ENCODE measurements at regions not wholly inside any gene's neighbourhood (a gene's known extent, or its start where the extent isn't known, plus 50 kb on each side); places are given as distances from the start of the nearest gene placed in this dataset.
A peak's percentile ranks its signal among the peaks of the same experiment; 100 is the strongest.

- Mint-ChIP-seq H3K4me3 (no peak overlapping the region), H3K9me3 (peaks cover 3% of the 10 kb centered on the region), H3K36me3 (no peaks in the 10 kb centered on the region), H3K27me3 (peaks cover 39% of the 10 kb centered on the region), H3K27ac (no peak overlapping the region), H3K4me1 (no peaks in the 10 kb centered on the region)
- POLR2A ChIA-PET: no interaction called here
- no peak for DNase-seq
- ATAC-seq (ENCODE audit: low read depth): no peak
Measured at GRCh38 chr2:12841021-12841420, 124.3 kb downstream of the TRIB2 start.

GRCh38 chr2:12842917-12843316 lies 126.2 kb downstream of the TRIB2 start:
- DNase-seq (no peak), ATAC-seq (ENCODE audit: low read depth) (no peak)
- Mint-ChIP-seq H3K4me1 (no peaks in the 10 kb centered on the region), H3K27ac (no peak overlapping the region), H3K36me3 (no peaks in the 10 kb centered on the region), H3K4me3 (no peak overlapping the region), H3K27me3 (peaks cover 38% of the 10 kb centered on the region), H3K9me3 (peaks cover 3% of the 10 kb centered on the region)
- POLR2A ChIA-PET: no interaction called here

GRCh38 chr2:12844511-12844910 lies 127.8 kb downstream of the TRIB2 start:
- no peaks in the 10 kb centered on the region for H3K36me3 Mint-ChIP-seq
- ATAC-seq (ENCODE audit: low read depth) (no peak), DNase-seq (no peak)
- no peaks in the 10 kb centered on the region for H3K4me1 Mint-ChIP-seq
- POLR2A ChIA-PET: no interaction called here
- H3K9me3 Mint-ChIP-seq: peaks cover 3% of the 10 kb centered on the region
- H3K27ac Mint-ChIP-seq: no peak overlapping the region
- peaks cover 46% of the 10 kb centered on the region for H3K27me3 Mint-ChIP-seq
- H3K4me3 Mint-ChIP-seq: no peak overlapping the region

- DNase-seq (no peak), ATAC-seq (ENCODE audit: low read depth) (no peak)
- Mint-ChIP-seq H3K27ac (no peak overlapping the region), H3K4me1 (no peaks in the 10 kb centered on the region), H3K9me3 (peaks cover 2% of the 10 kb centered on the region), H3K4me3 (no peak overlapping the region), H3K27me3 (peaks cover 29% of the 10 kb centered on the region), H3K36me3 (no peaks in the 10 kb centered on the region)
- POLR2A ChIA-PET: no interaction called here
Measured at GRCh38 chr2:12847694-12848575, 131.2 kb downstream of the TRIB2 start.

GRCh38 chr2:12852135-12852534 lies 135.4 kb downstream of the TRIB2 start:
- H3K27ac Mint-ChIP-seq: no peak overlapping the region
- H3K9me3 Mint-ChIP-seq: peaks cover 2% of the 10 kb centered on the region
- POLR2A ChIA-PET: no interaction called here
- ATAC-seq (ENCODE audit: low read depth): no peak
- peaks cover 25% of the 10 kb centered on the region for H3K27me3 Mint-ChIP-seq
- no peak overlapping the region for H3K4me3 Mint-ChIP-seq
- H3K36me3 Mint-ChIP-seq: peaks cover 4% of the 10 kb centered on the region
- H3K4me1 Mint-ChIP-seq: peaks cover 20% of the 10 kb centered on the region
- DNase-seq: no peak

- ATAC-seq (ENCODE audit: low read depth) (no peak), DNase-seq (no peak)
- Mint-ChIP-seq H3K27ac (no peak overlapping the region), H3K4me3 (no peak overlapping the region), H3K4me1 (peaks cover 20% of the 10 kb centered on the region), H3K9me3 (peaks cover 2% of the 10 kb centered on the region), H3K36me3 (peaks cover 4% of the 10 kb centered on the region), H3K27me3 (peaks cover 19% of the 10 kb centered on the region)
- POLR2A ChIA-PET: no interaction called here
Measured at GRCh38 chr2:12854001-12854530, 137.3 kb downstream of the TRIB2 start.

GRCh38 chr2:12855508-12855907 lies 138.8 kb downstream of the TRIB2 start:
- ATAC-seq (ENCODE audit: low read depth): peak; percentile 27
- H3K36me3 Mint-ChIP-seq: peaks cover 8% of the 10 kb centered on the region
- DNase-seq: no peak
- peaks cover 9% of the 10 kb centered on the region for H3K27me3 Mint-ChIP-seq
- peaks cover 20% of the 10 kb centered on the region for H3K4me1 Mint-ChIP-seq
- POLR2A ChIA-PET: interaction anchor here (0.7 to 1.3 kb wide), 2 partner anchors 137 to 171 kb away, joined by 4 read pairs; no protein-coding TSS in a partner anchor
- no peak overlapping the region for H3K4me3 Mint-ChIP-seq
- peak overlapping the region; percentile 60 for H3K27ac Mint-ChIP-seq
- peaks cover 9% of the 10 kb centered on the region for H3K9me3 Mint-ChIP-seq

- peaks cover 9% of the 10 kb centered on the region for H3K27me3 Mint-ChIP-seq
- peaks cover 10% of the 10 kb centered on the region for H3K9me3 Mint-ChIP-seq
- peak; percentile 36 for DNase-seq
- no peak overlapping the region for H3K4me3 Mint-ChIP-seq
- H3K4me1 Mint-ChIP-seq: peaks cover 28% of the 10 kb centered on the region
- peak; percentile 84 for ATAC-seq (ENCODE audit: low read depth)
- no peak overlapping the region for H3K27ac Mint-ChIP-seq
- peaks cover 17% of the 10 kb centered on the region for H3K36me3 Mint-ChIP-seq
- POLR2A ChIA-PET: interaction anchor here (0.5 to 0.9 kb wide), 4 partner anchors 106 to 140 kb away, joined by 3 to 4 read pairs (median 3); partner anchors contain the start of gene TRIB2
Measured at GRCh38 chr2:12856934-12857601, 140.3 kb downstream of the TRIB2 start.

GRCh38 chr2:12857891-12858290 lies 141.2 kb downstream of the TRIB2 start:
- Mint-ChIP-seq H3K27me3 (peaks cover 9% of the 10 kb centered on the region), H3K36me3 (peaks cover 25% of the 10 kb centered on the region), H3K9me3 (peaks cover 16% of the 10 kb centered on the region), H3K4me1 (peaks cover 28% of the 10 kb centered on the region), H3K4me3 (no peak overlapping the region), H3K27ac (no peak overlapping the region)
- ATAC-seq (ENCODE audit: low read depth): no peak
- no peak for DNase-seq
- POLR2A ChIA-PET: no interaction called here

GRCh38 chr2:12858786-12859185 lies 142.1 kb downstream of the TRIB2 start:
- no peak overlapping the region for H3K4me3 Mint-ChIP-seq
- peaks cover 20% of the 10 kb centered on the region for H3K9me3 Mint-ChIP-seq
- POLR2A ChIA-PET: interaction anchor here (0.7 kb wide), 1 partner anchor 131 kb away, joined by 3 read pairs; no protein-coding TSS in a partner anchor
- no peak overlapping the region for H3K27ac Mint-ChIP-seq
- ATAC-seq (ENCODE audit: low read depth): no peak
- H3K27me3 Mint-ChIP-seq: peaks cover 9% of the 10 kb centered on the region
- peaks cover 28% of the 10 kb centered on the region for H3K4me1 Mint-ChIP-seq
- DNase-seq: no peak
- H3K36me3 Mint-ChIP-seq: peaks cover 31% of the 10 kb centered on the region

GRCh38 chr2:12861344-12861930 lies 144.7 kb downstream of the TRIB2 start:
- H3K36me3 Mint-ChIP-seq: peaks cover 42% of the 10 kb centered on the region
- POLR2A ChIA-PET: interaction anchor here (1.1 kb wide), 1 partner anchor 133 kb away, joined by 4 read pairs; no protein-coding TSS in a partner anchor
- H3K4me3 Mint-ChIP-seq: peak overlapping the region; percentile 66
- H3K27ac Mint-ChIP-seq: peak overlapping the region; percentile 83
- H3K9me3 Mint-ChIP-seq: peaks cover 31% of the 10 kb centered on the region
- peaks cover 15% of the 10 kb centered on the region for H3K4me1 Mint-ChIP-seq
- DNase-seq (peak; percentile 39), ATAC-seq (ENCODE audit: low read depth) (peak; percentile 50)
- peaks cover 10% of the 10 kb centered on the region for H3K27me3 Mint-ChIP-seq

- H3K27ac Mint-ChIP-seq: no peak overlapping the region
- ATAC-seq (ENCODE audit: low read depth): no peak
- POLR2A ChIA-PET: no interaction called here
- peaks cover 20% of the 10 kb centered on the region for H3K27me3 Mint-ChIP-seq
- H3K4me1 Mint-ChIP-seq: peaks cover 11% of the 10 kb centered on the region
- no peak overlapping the region for H3K4me3 Mint-ChIP-seq
- H3K36me3 Mint-ChIP-seq: peaks cover 48% of the 10 kb centered on the region
- DNase-seq: no peak
- peaks cover 33% of the 10 kb centered on the region for H3K9me3 Mint-ChIP-seq
Measured at GRCh38 chr2:12862541-12862940, 145.8 kb downstream of the TRIB2 start.

- Mint-ChIP-seq H3K27ac (no peak overlapping the region), H3K4me3 (no peak overlapping the region), H3K9me3 (peaks cover 33% of the 10 kb centered on the region), H3K4me1 (peaks cover 11% of the 10 kb centered on the region), H3K36me3 (peaks cover 48% of the 10 kb centered on the region), H3K27me3 (peaks cover 32% of the 10 kb centered on the region)
- no peak for ATAC-seq (ENCODE audit: low read depth)
- POLR2A ChIA-PET: no interaction called here
- DNase-seq: no peak
Measured at GRCh38 chr2:12863937-12864336, 147.2 kb downstream of the TRIB2 start.
